ENCODE measurements at regions not wholly inside any gene's neighbourhood (a gene's known extent, or its start where the extent isn't known, plus 50 kb on each side); places are given as distances from the start of the nearest gene placed in this dataset.

DNA sequence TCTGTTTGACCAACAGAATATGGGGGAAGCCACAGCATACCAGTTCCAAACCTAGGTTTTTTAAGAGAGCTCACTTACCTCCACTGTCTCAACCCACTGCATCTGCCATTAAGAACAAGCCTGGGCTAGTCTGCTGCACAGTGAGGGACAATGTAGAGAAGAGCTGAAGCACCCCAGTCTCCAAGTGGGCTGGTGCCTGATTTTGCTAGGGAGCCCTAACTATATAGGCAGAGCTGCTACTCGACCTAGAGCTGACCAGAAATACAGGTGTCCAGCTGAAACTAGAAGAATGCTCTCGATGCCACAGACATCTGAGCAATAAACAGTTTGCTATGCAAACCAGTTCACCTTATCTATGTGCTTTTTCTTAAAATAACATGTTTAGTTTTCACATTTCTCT, 106.9 kb upstream of the BET1 start:
- TF ChIP-seq, protein P1, sequence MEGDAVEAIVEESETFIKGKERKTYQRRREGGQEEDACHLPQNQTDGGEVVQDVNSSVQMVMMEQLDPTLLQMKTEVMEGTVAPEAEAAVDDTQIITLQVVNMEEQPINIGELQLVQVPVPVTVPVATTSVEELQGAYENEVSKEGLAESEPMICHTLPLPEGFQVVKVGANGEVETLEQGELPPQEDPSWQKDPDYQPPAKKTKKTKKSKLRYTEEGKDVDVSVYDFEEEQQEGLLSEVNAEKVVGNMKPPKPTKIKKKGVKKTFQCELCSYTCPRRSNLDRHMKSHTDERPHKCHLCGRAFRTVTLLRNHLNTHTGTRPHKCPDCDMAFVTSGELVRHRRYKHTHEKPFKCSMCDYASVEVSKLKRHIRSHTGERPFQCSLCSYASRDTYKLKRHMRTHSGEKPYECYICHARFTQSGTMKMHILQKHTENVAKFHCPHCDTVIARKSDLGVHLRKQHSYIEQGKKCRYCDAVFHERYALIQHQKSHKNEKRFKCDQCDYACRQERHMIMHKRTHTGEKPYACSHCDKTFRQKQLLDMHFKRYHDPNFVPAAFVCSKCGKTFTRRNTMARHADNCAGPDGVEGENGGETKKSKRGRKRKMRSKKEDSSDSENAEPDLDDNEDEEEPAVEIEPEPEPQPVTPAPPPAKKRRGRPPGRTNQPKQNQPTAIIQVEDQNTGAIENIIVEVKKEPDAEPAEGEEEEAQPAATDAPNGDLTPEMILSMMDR (IDR thresholded peaks at IDR 0.05 in 2 of 3, conservative IDR thresholded peaks at IDR 0.05 in 1 of 3; ENCODE audit: insufficient read depth in 2 of 3, low read depth in 1 of 3, low read length in 3 of 3) = no peak
- TF ChIP-seq POLR2B (IDR thresholded peaks at IDR 0.05; ENCODE audit: low read depth, partially characterized antibody) (no peak), THRAP3 (IDR thresholded peaks at IDR 0.05; ENCODE audit: borderline replicate concordance) (no peak)
- TF ChIP-seq, protein P2, sequence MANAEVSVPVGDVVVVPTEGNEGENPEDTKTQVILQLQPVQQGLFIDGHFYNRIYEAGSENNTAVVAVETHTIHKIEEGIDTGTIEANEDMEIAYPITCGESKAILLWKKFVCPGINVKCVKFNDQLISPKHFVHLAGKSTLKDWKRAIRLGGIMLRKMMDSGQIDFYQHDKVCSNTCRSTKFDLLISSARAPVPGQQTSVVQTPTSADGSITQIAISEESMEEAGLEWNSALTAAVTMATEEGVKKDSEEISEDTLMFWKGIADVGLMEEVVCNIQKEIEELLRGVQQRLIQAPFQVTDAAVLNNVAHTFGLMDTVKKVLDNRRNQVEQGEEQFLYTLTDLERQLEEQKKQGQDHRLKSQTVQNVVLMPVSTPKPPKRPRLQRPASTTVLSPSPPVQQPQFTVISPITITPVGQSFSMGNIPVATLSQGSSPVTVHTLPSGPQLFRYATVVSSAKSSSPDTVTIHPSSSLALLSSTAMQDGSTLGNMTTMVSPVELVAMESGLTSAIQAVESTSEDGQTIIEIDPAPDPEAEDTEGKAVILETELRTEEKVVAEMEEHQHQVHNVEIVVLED (CRISPR knock-in tag; IDR thresholded peaks at IDR 0.05) = no peak
